Neuronal stem cell (in vitro differentiated cells): ENCODE measurements at regions not wholly inside any gene's neighbourhood (a gene's known extent, or its start where the extent isn't known, plus 50 kb on each side); places are given as distances from the start of the nearest gene placed in this dataset.

Experiments used
- DNase-seq: peaks from one replicate; pipeline ENCODE4 v3.0.0-alpha.2; 2013; ENCODE audit warnings: low spot score
- H2AFZ ChIP-seq: one replicate; pipeline ENCODE4 v1.6.1; 2013; ENCODE audit warnings: mild to moderate bottlenecking, low read length, inconsistent platforms
- H2AK5ac ChIP-seq: 2 replicates; pipeline ENCODE4 v1.6.1; 2013; ENCODE audit warnings: low read depth, mild to moderate bottlenecking, inconsistent platforms, low read length, moderate library complexity, mixed read lengths
- H2BK120ac ChIP-seq: 2 replicates; pipeline ENCODE4 v1.6.1; 2013; ENCODE audit warnings: low read depth, mild to moderate bottlenecking, inconsistent platforms, low read length, moderate library complexity, mixed read lengths
- H2BK12ac ChIP-seq: one replicate; pipeline ENCODE4 v1.6.1; 2013; ENCODE audit warnings: low read length, inconsistent platforms
- H2BK15ac ChIP-seq: 2 replicates; pipeline ENCODE4 v1.6.1; 2013; ENCODE audit warnings: mild to moderate bottlenecking, low read length, inconsistent platforms, mixed read lengths
- H2BK5ac ChIP-seq: one replicate; pipeline ENCODE4 v1.6.1; 2013; ENCODE audit warnings: inconsistent platforms, mild to moderate bottlenecking, low read length, moderate library complexity
- H3K14ac ChIP-seq: one replicate; pipeline ENCODE4 v1.6.1; 2013; ENCODE audit warnings: low read length, inconsistent platforms
- H3K18ac ChIP-seq: 2 replicates; pipeline ENCODE4 v1.6.1; 2013; ENCODE audit warnings: low read length, inconsistent platforms
- H3K23ac ChIP-seq: 2 replicates; pipeline ENCODE4 v1.6.1; 2013; ENCODE audit warnings: low read depth, mild to moderate bottlenecking, mixed read lengths, low read length, inconsistent platforms; ENCODE audit not compliant: poor library complexity
- H3K27ac ChIP-seq: replicated peaks from 3 replicates; pipeline ENCODE4 v1.5.1; 2013; ENCODE audit warnings: low read length, inconsistent platforms
- H3K27me3 ChIP-seq, 3 experiments: 2 replicates each; pipeline ENCODE4 v1.6.1; 2013; ENCODE audit warnings: low read length in 3 of 3, mild to moderate bottlenecking in 2 of 3, inconsistent platforms in 1 of 3, low read depth in 1 of 3, mixed read lengths in 1 of 3, moderate library complexity in 1 of 3; ENCODE audit not compliant: control insufficient read depth in 3 of 3, insufficient read depth in 3 of 3
- H3K36me3 ChIP-seq, 2 donors: replicated peaks in 1 of 2; 2 replicates each; pipeline ENCODE4 v1.6.1; 2013; ENCODE audit warnings: low read length in 2 of 2; ENCODE audit not compliant: control insufficient read depth in 2 of 2, insufficient read depth in 2 of 2
- H3K4ac ChIP-seq: 2 replicates; pipeline ENCODE4 v1.6.1; 2013; ENCODE audit warnings: inconsistent platforms, mild to moderate bottlenecking, low read length, moderate library complexity
- H3K4me1 ChIP-seq, 2 donors: 1 replicate in 1 of 2; 2 replicates in 1 of 2; pipeline ENCODE4 v1.6.1; 2013; ENCODE audit warnings: low read length in 2 of 2, low read depth in 1 of 2; ENCODE audit not compliant: control insufficient read depth in 2 of 2, insufficient read depth in 1 of 2
- H3K4me2 ChIP-seq: one replicate; pipeline ENCODE4 v1.6.1; 2013; ENCODE audit warnings: mild to moderate bottlenecking, low read length, inconsistent platforms; ENCODE audit not compliant: insufficient read depth, poor library complexity, severe bottlenecking
- H3K4me3 ChIP-seq, 2 donors: 2 replicates each; pipeline ENCODE4 v1.5.1; 2013; ENCODE audit warnings: low read length in 2 of 2, mild to moderate bottlenecking in 2 of 2, inconsistent platforms in 1 of 2, moderate library complexity in 1 of 2
- H3K79me1 ChIP-seq: one replicate; pipeline ENCODE4 v1.6.1; 2013; ENCODE audit warnings: low read depth, mild to moderate bottlenecking, inconsistent platforms, low read length, moderate library complexity
- H3K9ac ChIP-seq: one replicate; pipeline ENCODE4 v1.6.1; 2013; ENCODE audit warnings: mild to moderate bottlenecking, low read depth, low read length, inconsistent platforms; ENCODE audit not compliant: poor library complexity
- H3K9me3 ChIP-seq, 2 donors: replicated peaks in 1 of 2; 2 replicates each; pipeline versions ENCODE3 to v1.6.1; 2013; ENCODE audit warnings: low read length in 2 of 2, mild to moderate bottlenecking in 2 of 2, inconsistent platforms in 1 of 2, low read depth in 1 of 2, mixed read lengths in 1 of 2, moderate library complexity in 1 of 2; ENCODE audit not compliant: control insufficient read depth in 2 of 2, insufficient read depth in 1 of 2
- H4K8ac ChIP-seq: one replicate; pipeline ENCODE4 v1.6.1; 2013; ENCODE audit warnings: low read depth, mild to moderate bottlenecking, inconsistent platforms, low read length, moderate library complexity
- H4K91ac ChIP-seq: one replicate; pipeline ENCODE4 v1.6.1; 2013; ENCODE audit warnings: low read length, low read depth, mild to moderate bottlenecking, inconsistent platforms; ENCODE audit not compliant: poor library complexity
- WGBS, 2 donors: extraction: QIAGEN DNeasy Blood & Tissue Kit; methylation state at CpG; one replicate each; pipeline ENCODE4 v1.1.7; 2013; ENCODE audit warnings: missing lambda C conversion rate in 2 of 2, mixed read lengths in 1 of 2; ENCODE audit not compliant: insufficient read length in 2 of 2, insufficient replicate concordance in 1 of 2; ENCODE audit errors: extremely low coverage in 2 of 2; 5-methylcytosine and 5-hydroxymethylcytosine counted together

- no peaks in the 10 kb centered on the region for H3K27me3 ChIP-seq
- H3K36me3 ChIP-seq: no peaks in the 10 kb centered on the region
- no peak overlapping the region for H2BK15ac ChIP-seq
- H3K9me3 ChIP-seq: no peaks in the 10 kb centered on the region
- H4K8ac ChIP-seq: no peak overlapping the region
- no peak overlapping the region for H2AFZ ChIP-seq
- H3K79me1 ChIP-seq: no peaks in the 10 kb centered on the region
- no peak overlapping the region for H3K18ac ChIP-seq
- no peak overlapping the region for H3K23ac ChIP-seq
- no peak overlapping the region for H3K14ac ChIP-seq
- H3K27ac ChIP-seq: no peak overlapping the region
- H2BK120ac ChIP-seq: no peak overlapping the region
- H4K91ac ChIP-seq: no peak overlapping the region
- H2AK5ac ChIP-seq: no peak overlapping the region
- no peak overlapping the region for H3K9ac ChIP-seq
- H2BK5ac ChIP-seq: no peak overlapping the region
- no peak for DNase-seq
- H3K4me1 ChIP-seq: no peaks in the 10 kb centered on the region
- no peak overlapping the region for H3K4me3 ChIP-seq
- no peak overlapping the region for H2BK12ac ChIP-seq
- H3K4ac ChIP-seq: no peak overlapping the region
- no CpG with 5 or more reads among the region's 2 CpGs for WGBS, 2 donors
- no peak overlapping the region for H3K4me2 ChIP-seq
These were observed 202.4 kb upstream of the CDH9 start for GRCh38 chr5:27240791-27241190.

- Histone ChIP-seq H3K79me1 (no peaks in the 10 kb centered on the region), H3K18ac (no peak overlapping the region), H3K9ac (no peak overlapping the region), H2BK12ac (no peak overlapping the region), H2AFZ (no peak overlapping the region), H3K4ac (no peak overlapping the region), H3K9me3 (no peaks in the 10 kb centered on the region), H4K91ac (no peak overlapping the region), H3K14ac (no peak overlapping the region), H3K27ac (no peak overlapping the region), H2BK120ac (no peak overlapping the region), H2BK5ac (no peak overlapping the region), H3K36me3 (no peaks in the 10 kb centered on the region), H2AK5ac (no peak overlapping the region), H3K23ac (no peak overlapping the region), H3K4me3 (no peak overlapping the region), H3K4me2 (no peak overlapping the region), H3K4me1 (no peaks in the 10 kb centered on the region), H4K8ac (no peak overlapping the region), H3K27me3 (no peaks in the 10 kb centered on the region), H2BK15ac (no peak overlapping the region)
- WGBS, 2 donors: no CpG with 5 or more reads among the region's 2 CpGs
- DNase-seq: no peak
These were observed 196.5 kb upstream of the CDH9 start for GRCh38 chr5:27234916-27235315.

- no peaks in the 10 kb centered on the region for H3K4me1 ChIP-seq
- no peak overlapping the region for H2BK15ac ChIP-seq
- no peak overlapping the region for H3K4me3 ChIP-seq
- no peak overlapping the region for H3K23ac ChIP-seq
- H3K9me3 ChIP-seq: no peaks in the 10 kb centered on the region
- no peak overlapping the region for H3K14ac ChIP-seq
- no peak overlapping the region for H3K27ac ChIP-seq
- H4K91ac ChIP-seq: no peak overlapping the region
- H3K79me1 ChIP-seq: no peaks in the 10 kb centered on the region
- DNase-seq: no peak
- no peak overlapping the region for H2BK12ac ChIP-seq
- H3K4ac ChIP-seq: no peak overlapping the region
- no peak overlapping the region for H4K8ac ChIP-seq
- H3K36me3 ChIP-seq: no peaks in the 10 kb centered on the region
- no peak overlapping the region for H3K4me2 ChIP-seq
- no peak overlapping the region for H2AFZ ChIP-seq
- no peak overlapping the region for H3K9ac ChIP-seq
- H3K27me3 ChIP-seq: no peaks in the 10 kb centered on the region
- H3K18ac ChIP-seq: no peak overlapping the region
- H2BK5ac ChIP-seq: no peak overlapping the region
- no CpG with 5 or more reads among the region's 1 CpG for WGBS, 2 donors
- no peak overlapping the region for H2BK120ac ChIP-seq
- H2AK5ac ChIP-seq: no peak overlapping the region
These were observed 183.0 kb upstream of the CDH9 start for GRCh38 chr5:27221410-27221809.

- Histone ChIP-seq H2BK120ac (no peak overlapping the region), H3K18ac (no peak overlapping the region), H3K4ac (no peak overlapping the region), H3K9ac (no peak overlapping the region), H3K36me3 (no peaks in the 10 kb centered on the region), H3K4me2 (no peak overlapping the region), H2BK15ac (no peak overlapping the region), H2AFZ (no peak overlapping the region), H3K14ac (no peak overlapping the region), H3K27ac (no peak overlapping the region), H2AK5ac (no peak overlapping the region), H3K9me3 (no peaks in the 10 kb centered on the region), H3K4me1 (no peaks in the 10 kb centered on the region), H4K8ac (no peak overlapping the region), H3K23ac (no peak overlapping the region), H2BK5ac (no peak overlapping the region), H3K4me3 (no peak overlapping the region), H4K91ac (no peak overlapping the region), H3K79me1 (no peaks in the 10 kb centered on the region), H3K27me3 (no peaks in the 10 kb centered on the region), H2BK12ac (no peak overlapping the region)
- WGBS, 2 donors: no CpG with 5 or more reads among the region's 4 CpGs
- DNase-seq: no peak
These were observed 182.4 kb upstream of the CDH9 start for GRCh38 chr5:27220752-27221151.
